ENCODE measurements at regions not wholly inside any gene's neighbourhood (a gene's known extent, or its start where the extent isn't known, plus 50 kb on each side); places are given as distances from the start of the nearest gene placed in this dataset.
A peak's percentile ranks its signal among the peaks of the same experiment; 100 is the strongest.

- DNase-seq (ENCODE audit: low read depth) = no peak
Observed at GRCh38 chr1:101316799-101317198, 80.0 kb downstream of the S1PR1 start.

- no peak for DNase-seq (ENCODE audit: low read depth)
Observed at GRCh38 chr1:101317590-101317989, 80.8 kb downstream of the S1PR1 start.

GRCh38 chr1:101323535-101323934 lies 86.7 kb downstream of the S1PR1 start:
- no peak for DNase-seq (ENCODE audit: low read depth)

GRCh38 chr1:101325144-101325543 lies 88.3 kb downstream of the S1PR1 start:
- DNase-seq (ENCODE audit: low read depth) = no peak

GRCh38 chr1:101330427-101331130 lies 93.8 kb downstream of the S1PR1 start:
- no peak for DNase-seq (ENCODE audit: low read depth)

- DNase-seq (ENCODE audit: low read depth) = no peak
Observed at GRCh38 chr1:101331794-101332193, 95.0 kb downstream of the S1PR1 start.

- DNase-seq (ENCODE audit: low read depth) = no peak
Observed at GRCh38 chr1:101332633-101333032, 95.8 kb downstream of the S1PR1 start.

GRCh38 chr1:101333186-101333585 lies 96.4 kb downstream of the S1PR1 start:
- DNase-seq (ENCODE audit: low read depth) = no peak

GRCh38 chr1:101337968-101338367 lies 101.1 kb downstream of the S1PR1 start:
- no peak for DNase-seq (ENCODE audit: low read depth)

GRCh38 chr1:101338714-101339430 lies 102.1 kb downstream of the S1PR1 start:
- no peak for DNase-seq (ENCODE audit: low read depth)

- DNase-seq (ENCODE audit: low read depth) = no peak
Observed at GRCh38 chr1:101344745-101345144, 107.9 kb downstream of the S1PR1 start.

GRCh38 chr1:101346419-101346818 lies 109.6 kb downstream of the S1PR1 start:
- no peak for DNase-seq (ENCODE audit: low read depth)

- DNase-seq (ENCODE audit: low read depth) = no peak
Observed at GRCh38 chr1:101356013-101356412, 119.2 kb downstream of the S1PR1 start.

- DNase-seq (ENCODE audit: low read depth) = no peak
Observed at GRCh38 chr1:101356604-101357443, 120.0 kb downstream of the S1PR1 start.

GRCh38 chr1:101357444-101357986 lies 120.7 kb downstream of the S1PR1 start:
- DNase-seq (ENCODE audit: low read depth) = peak; percentile 75

GRCh38 chr1:101360506-101360905 lies 123.7 kb downstream of the S1PR1 start:
- DNase-seq (ENCODE audit: low read depth) = no peak

- DNase-seq (ENCODE audit: low read depth) = no peak
Observed at GRCh38 chr1:101363891-101364318, 127.1 kb downstream of the S1PR1 start.

- no peak for DNase-seq (ENCODE audit: low read depth)
Observed at GRCh38 chr1:101364370-101365120, 127.7 kb downstream of the S1PR1 start.

GRCh38 chr1:101365186-101365585 lies 128.4 kb downstream of the S1PR1 start:
- DNase-seq (ENCODE audit: low read depth) = peak; percentile 60

GRCh38 chr1:101365878-101366277 lies 129.1 kb downstream of the S1PR1 start:
- DNase-seq (ENCODE audit: low read depth) = peak; percentile 45

- peak; percentile 23 for DNase-seq (ENCODE audit: low read depth)
Observed at GRCh38 chr1:101366513-101367215, 129.8 kb downstream of the S1PR1 start.

Measured in stromal cell of bone marrow (primary cell).